Prostate gland (tissue), 1 donor: ENCODE measurements at regions not wholly inside any gene's neighbourhood (a gene's known extent, or its start where the extent isn't known, plus 50 kb on each side); places are given as distances from the start of the nearest gene placed in this dataset.

ENCODE experiments used
- POLR2A ChIP-seq: fragments of 450-650 bp; IDR thresholded peaks from one replicate; pipeline ENCODE4 v1.6.1; 2016; ENCODE audit warnings: antibody characterized with exemption, mild to moderate bottlenecking
- POLR2AphosphoS5 ChIP-seq: sonication (generic); formaldehyde crosslinking; IDR thresholded peaks from one replicate; pipeline ENCODE4 v1.6.1; 2017; ENCODE audit warnings: antibody characterized with exemption

GRCh38 chr5:67969176-67969575, 246.4 kb upstream of the PIK3R1 start:
- no peak for TF ChIP-seq POLR2AphosphoS5
- no peak for TF ChIP-seq POLR2A
